Erythroblast (primary cell): ENCODE measurements at regions not wholly inside any gene's neighbourhood (a gene's known extent, or its start where the extent isn't known, plus 50 kb on each side); places are given as distances from the start of the nearest gene placed in this dataset.

Experiments
- GATA1 ChIP-seq: IDR thresholded peaks from 2 replicates; pipeline ENCODE4 v1.6.1; 2011; ENCODE audit warnings: low read depth, mild to moderate bottlenecking, control low read depth, low read length, moderate library complexity
- POLR2A ChIP-seq: IDR thresholded peaks from 2 replicates; pipeline ENCODE4 v1.6.1; 2011; ENCODE audit warnings: mild to moderate bottlenecking, low read length

DNA sequence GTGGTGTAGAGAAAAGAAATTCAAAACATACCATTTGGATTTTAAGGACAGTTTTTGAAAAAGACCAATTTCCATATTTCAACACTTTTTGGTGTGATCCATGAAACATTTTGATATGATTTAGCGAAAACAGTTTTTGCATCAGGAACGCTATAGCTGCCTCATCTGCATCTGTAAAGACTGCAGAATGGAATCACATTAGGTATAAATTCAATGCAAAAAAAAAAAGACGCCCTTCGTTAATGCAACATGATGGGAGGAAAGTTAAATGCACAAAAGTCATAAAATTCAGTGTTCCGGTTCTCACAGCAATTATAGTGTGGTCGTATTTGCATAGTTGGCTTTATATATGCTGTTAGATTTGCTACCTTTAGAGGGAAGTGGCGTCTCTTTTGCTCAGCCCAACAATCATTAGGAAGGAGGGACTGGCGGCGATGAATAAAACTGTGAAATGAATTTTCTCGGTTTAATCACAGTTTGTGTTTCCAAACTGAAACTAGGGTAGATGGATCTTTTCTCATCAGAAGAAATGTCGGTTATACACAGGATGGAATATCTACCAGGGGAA is 215.7 kb downstream of the TEX29 start:
- TF ChIP-seq GATA1: no peak
- TF ChIP-seq POLR2A: no peak
